HG02642 (cell line): ENCODE measurements at regions not wholly inside any gene's neighbourhood (a gene's known extent, or its start where the extent isn't known, plus 50 kb on each side); places are given as distances from the start of the nearest gene placed in this dataset.
"Not testable (repeated sequence)": the region's sequence is repeated elsewhere in the genome, so short reads cannot be mapped to it uniquely, and the experiment has no call there.

Experiments
- ATAC-seq: cut with Tn5 transposase; IDR thresholded peaks from one replicate; pipeline ENCODE4 v1.9.1; 2021; ENCODE audit warnings: mild to moderate bottlenecking; ENCODE audit not compliant: unreplicated experiment, poor library complexity

- ATAC-seq: no peak
Observed at GRCh38 chr3:17820275-17820674, 77.8 kb upstream of the TBC1D5 start.

- not testable (repeated sequence) for ATAC-seq
Observed at GRCh38 chr3:17817973-17818372, 75.5 kb upstream of the TBC1D5 start.

- no peak for ATAC-seq
Observed at GRCh38 chr3:17817545-17817944, 75.1 kb upstream of the TBC1D5 start.

- not testable (repeated sequence) for ATAC-seq
Observed at GRCh38 chr3:17816839-17817238, 74.4 kb upstream of the TBC1D5 start.

- not testable (repeated sequence) for ATAC-seq
Observed at GRCh38 chr3:17812328-17812727, 69.9 kb upstream of the TBC1D5 start.

- ATAC-seq: no peak
Observed at GRCh38 chr3:17811646-17812045, 69.2 kb upstream of the TBC1D5 start.

GRCh38 chr3:17810759-17811158 is 68.3 kb upstream of the TBC1D5 start:
- no peak for ATAC-seq

- no peak for ATAC-seq
Observed at GRCh38 chr3:17808994-17809393, 66.6 kb upstream of the TBC1D5 start.

GRCh38 chr3:17806876-17807275 is 64.4 kb upstream of the TBC1D5 start:
- no peak for ATAC-seq

- no peak for ATAC-seq
Observed at GRCh38 chr3:17806201-17806600, 63.8 kb upstream of the TBC1D5 start.

GRCh38 chr3:17805461-17805940 is 63.1 kb upstream of the TBC1D5 start:
- ATAC-seq: no peak

- no peak for ATAC-seq
Observed at GRCh38 chr3:17802950-17803349, 60.5 kb upstream of the TBC1D5 start.

GRCh38 chr3:17801131-17801530 is 58.7 kb upstream of the TBC1D5 start:
- no peak for ATAC-seq

GRCh38 chr3:17800232-17800631 is 57.8 kb upstream of the TBC1D5 start:
- ATAC-seq: no peak

GRCh38 chr3:17799312-17799711 is 56.9 kb upstream of the TBC1D5 start:
- ATAC-seq: no peak

- ATAC-seq: no peak
Observed at GRCh38 chr3:17798000-17798399, 55.6 kb upstream of the TBC1D5 start.

- no peak for ATAC-seq
Observed at GRCh38 chr3:17795711-17796110, 53.3 kb upstream of the TBC1D5 start.

GRCh38 chr3:17795280-17795679 is 52.8 kb upstream of the TBC1D5 start:
- no peak for ATAC-seq

GRCh38 chr3:17793542-17794195 is 51.2 kb upstream of the TBC1D5 start:
- no peak for ATAC-seq
